ENCODE measurements at regions not wholly inside any gene's neighbourhood (a gene's known extent, or its start where the extent isn't known, plus 50 kb on each side); places are given as distances from the start of the nearest gene placed in this dataset.

DNA sequence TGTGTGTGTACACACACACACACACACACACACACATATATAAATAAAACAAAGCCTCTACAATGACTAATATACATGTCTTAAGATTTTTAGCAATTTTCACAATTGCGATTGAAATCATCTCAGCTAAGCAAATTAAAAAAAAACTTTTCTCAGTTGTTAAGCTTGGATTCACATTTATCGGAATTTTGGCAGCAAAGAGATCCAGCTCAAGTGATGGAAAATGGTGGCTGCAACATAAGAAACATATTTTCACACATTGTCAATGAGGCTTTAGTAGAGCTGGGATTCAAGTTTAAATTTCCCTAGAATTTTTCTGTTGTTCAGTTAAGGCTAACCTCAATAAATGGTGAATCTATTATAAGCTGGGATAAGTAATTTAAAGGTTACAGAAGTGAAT is 768.6 kb upstream of the SORCS1 start:
- no peaks in the 10 kb centered on the region for H3K27me3 Mint-ChIP-seq (ENCODE audit: unreplicated experiment)
- peaks cover 4% of the 10 kb centered on the region for H3K4me1 Mint-ChIP-seq (ENCODE audit: unreplicated experiment)
- no peaks in the 10 kb centered on the region for H3K9me3 Mint-ChIP-seq (ENCODE audit: unreplicated experiment)
- TF ChIP-seq, protein P1, sequence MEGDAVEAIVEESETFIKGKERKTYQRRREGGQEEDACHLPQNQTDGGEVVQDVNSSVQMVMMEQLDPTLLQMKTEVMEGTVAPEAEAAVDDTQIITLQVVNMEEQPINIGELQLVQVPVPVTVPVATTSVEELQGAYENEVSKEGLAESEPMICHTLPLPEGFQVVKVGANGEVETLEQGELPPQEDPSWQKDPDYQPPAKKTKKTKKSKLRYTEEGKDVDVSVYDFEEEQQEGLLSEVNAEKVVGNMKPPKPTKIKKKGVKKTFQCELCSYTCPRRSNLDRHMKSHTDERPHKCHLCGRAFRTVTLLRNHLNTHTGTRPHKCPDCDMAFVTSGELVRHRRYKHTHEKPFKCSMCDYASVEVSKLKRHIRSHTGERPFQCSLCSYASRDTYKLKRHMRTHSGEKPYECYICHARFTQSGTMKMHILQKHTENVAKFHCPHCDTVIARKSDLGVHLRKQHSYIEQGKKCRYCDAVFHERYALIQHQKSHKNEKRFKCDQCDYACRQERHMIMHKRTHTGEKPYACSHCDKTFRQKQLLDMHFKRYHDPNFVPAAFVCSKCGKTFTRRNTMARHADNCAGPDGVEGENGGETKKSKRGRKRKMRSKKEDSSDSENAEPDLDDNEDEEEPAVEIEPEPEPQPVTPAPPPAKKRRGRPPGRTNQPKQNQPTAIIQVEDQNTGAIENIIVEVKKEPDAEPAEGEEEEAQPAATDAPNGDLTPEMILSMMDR (IDR thresholded peaks at IDR 0.05; ENCODE audit: unreplicated experiment), result no peak
- H3K27ac Mint-ChIP-seq (ENCODE audit: unreplicated experiment), result no peak overlapping the region
- H3K4me3 Mint-ChIP-seq (ENCODE audit: unreplicated experiment), result no peak overlapping the region
- H3K36me3 Mint-ChIP-seq (ENCODE audit: low read depth, unreplicated experiment), result no peaks in the 10 kb centered on the region
- DNase-seq (ENCODE audit: low spot score), result no peak

DNA sequence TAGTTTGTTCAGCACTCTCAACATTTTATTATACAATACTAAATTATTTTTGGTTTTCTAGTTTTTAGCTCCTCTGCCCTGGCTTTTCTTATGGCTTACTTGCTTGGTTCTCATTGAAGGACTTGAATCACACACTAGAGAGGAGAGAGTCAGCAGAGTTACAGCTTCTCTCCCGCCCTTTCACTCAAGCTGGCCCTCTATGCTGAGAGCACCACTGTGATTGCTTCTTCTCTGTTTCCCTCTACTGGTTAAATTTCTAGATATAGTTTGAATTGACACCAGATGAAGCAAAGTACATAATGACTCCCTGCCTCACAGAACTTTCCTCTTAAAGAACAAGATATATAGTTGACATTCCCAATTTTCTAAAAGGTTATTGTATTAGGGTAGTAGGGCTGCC is 767.3 kb upstream of the SORCS1 start:
- H3K36me3 Mint-ChIP-seq (ENCODE audit: low read depth, unreplicated experiment), result no peaks in the 10 kb centered on the region
- no peak for DNase-seq (ENCODE audit: low spot score)
- H3K27me3 Mint-ChIP-seq (ENCODE audit: unreplicated experiment), result no peaks in the 10 kb centered on the region
- peaks cover 4% of the 10 kb centered on the region for H3K4me1 Mint-ChIP-seq (ENCODE audit: unreplicated experiment)
- TF ChIP-seq, protein P1 (IDR thresholded peaks at IDR 0.05; ENCODE audit: unreplicated experiment), result no peak
- H3K9me3 Mint-ChIP-seq (ENCODE audit: unreplicated experiment), result no peaks in the 10 kb centered on the region
- no peak overlapping the region for H3K4me3 Mint-ChIP-seq (ENCODE audit: unreplicated experiment)
- no peak overlapping the region for H3K27ac Mint-ChIP-seq (ENCODE audit: unreplicated experiment)

DNA sequence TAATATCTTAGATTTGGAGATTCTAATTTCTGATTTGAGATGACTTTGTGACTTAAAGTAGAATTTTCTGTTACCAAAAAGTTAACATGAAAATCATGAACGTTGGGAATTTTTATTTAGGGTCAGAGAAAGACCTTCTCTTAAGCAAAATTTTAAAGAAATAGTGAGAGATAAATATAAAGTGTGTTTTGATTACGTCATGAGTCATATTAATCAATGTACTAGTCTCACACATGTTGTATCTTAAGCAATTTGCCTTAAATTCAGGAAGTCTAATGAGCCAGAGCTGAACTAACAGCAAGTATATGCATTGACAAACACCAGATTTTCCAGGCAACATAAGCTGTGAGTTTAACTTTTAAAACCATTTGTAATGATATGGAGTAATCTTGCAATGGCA is 765.5 kb upstream of the SORCS1 start:
- Mint-ChIP-seq H3K9me3 (ENCODE audit: unreplicated experiment) (no peaks in the 10 kb centered on the region), H3K27ac (ENCODE audit: unreplicated experiment) (no peak overlapping the region), H3K4me3 (ENCODE audit: unreplicated experiment) (no peak overlapping the region), H3K36me3 (ENCODE audit: low read depth, unreplicated experiment) (no peaks in the 10 kb centered on the region), H3K4me1 (ENCODE audit: unreplicated experiment) (peaks cover 4% of the 10 kb centered on the region), H3K27me3 (ENCODE audit: unreplicated experiment) (no peaks in the 10 kb centered on the region)
- no peak for DNase-seq (ENCODE audit: low spot score)
- TF ChIP-seq, protein P1 (IDR thresholded peaks at IDR 0.05; ENCODE audit: unreplicated experiment), result no peak

DNA sequence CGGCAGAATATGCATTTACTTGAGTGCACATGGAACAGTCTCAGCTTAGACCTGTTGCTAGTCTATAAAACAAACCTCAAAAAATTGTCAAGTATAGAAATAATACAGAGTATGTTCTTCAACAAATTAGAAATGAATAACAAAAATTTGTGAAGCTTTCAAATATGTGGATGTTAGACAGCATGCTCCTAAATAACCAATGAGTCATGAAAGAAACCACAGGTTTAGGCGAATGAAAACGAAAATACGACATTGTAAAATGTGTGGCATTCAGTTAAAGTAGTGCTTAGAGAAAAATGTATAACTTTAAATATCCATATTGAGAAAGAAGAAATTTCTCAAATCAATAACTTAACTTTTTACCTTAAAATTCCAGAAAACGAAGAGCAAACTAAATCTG is 760.0 kb upstream of the SORCS1 start:
- TF ChIP-seq, protein P1 (IDR thresholded peaks at IDR 0.05; ENCODE audit: unreplicated experiment), result no peak
- Mint-ChIP-seq H3K36me3 (ENCODE audit: low read depth, unreplicated experiment) (no peaks in the 10 kb centered on the region), H3K27ac (ENCODE audit: unreplicated experiment) (no peak overlapping the region)

DNA sequence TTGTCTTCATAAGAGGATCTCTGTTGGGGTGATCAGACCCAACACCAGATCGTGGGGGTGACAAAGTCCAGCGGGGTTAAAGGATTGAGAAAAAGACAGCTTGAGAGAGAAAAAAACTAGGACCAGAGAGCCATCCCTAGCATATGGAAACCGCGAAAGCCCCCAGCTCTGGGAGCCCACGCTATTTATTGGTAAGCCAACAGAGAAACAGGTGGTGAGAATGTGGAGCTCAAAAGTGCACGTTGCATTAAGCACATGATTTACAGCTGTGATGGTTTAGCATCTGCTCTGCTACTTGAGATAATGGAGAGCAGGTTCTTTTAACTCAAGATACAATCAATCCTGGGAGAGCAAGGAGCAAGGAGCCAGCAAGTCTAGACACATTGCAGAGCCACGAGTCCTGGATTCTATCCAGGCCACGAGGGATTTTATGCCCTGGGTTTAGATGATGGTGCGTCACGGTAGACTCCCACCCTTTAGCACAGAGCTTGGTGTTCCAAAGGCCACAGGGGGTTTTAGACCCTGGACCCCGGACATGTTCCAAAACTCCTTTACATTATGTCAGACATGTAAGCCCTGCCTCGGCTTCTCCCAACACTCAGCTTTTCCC is 755.2 kb upstream of the SORCS1 start:
- TF ChIP-seq, protein P1 (IDR thresholded peaks at IDR 0.05; ENCODE audit: unreplicated experiment), result no peak
- H3K27ac Mint-ChIP-seq (ENCODE audit: unreplicated experiment), result no peak overlapping the region
- no peak for DNase-seq (ENCODE audit: low spot score)
- peaks cover 5% of the 10 kb centered on the region for H3K27me3 Mint-ChIP-seq (ENCODE audit: unreplicated experiment)
- peaks cover 3% of the 10 kb centered on the region for H3K4me1 Mint-ChIP-seq (ENCODE audit: unreplicated experiment)
- no peak overlapping the region for H3K4me3 Mint-ChIP-seq (ENCODE audit: unreplicated experiment)
- no peaks in the 10 kb centered on the region for H3K9me3 Mint-ChIP-seq (ENCODE audit: unreplicated experiment)
- no peaks in the 10 kb centered on the region for H3K36me3 Mint-ChIP-seq (ENCODE audit: low read depth, unreplicated experiment)

More for the DNA sequence above, 760.0 kb upstream of the SORCS1 start:
- DNase-seq (ENCODE audit: low spot score), result no peak
- no peaks in the 10 kb centered on the region for H3K4me1 Mint-ChIP-seq (ENCODE audit: unreplicated experiment)
- no peak overlapping the region for H3K4me3 Mint-ChIP-seq (ENCODE audit: unreplicated experiment)
- H3K9me3 Mint-ChIP-seq (ENCODE audit: unreplicated experiment), result no peaks in the 10 kb centered on the region
- H3K27me3 Mint-ChIP-seq (ENCODE audit: unreplicated experiment), result peaks cover 2% of the 10 kb centered on the region

All from endothelial cell (in vitro differentiated cells).